IMR-90 (cell line): ENCODE measurements at regions not wholly inside any gene's neighbourhood (a gene's known extent, or its start where the extent isn't known, plus 50 kb on each side); places are given as distances from the start of the nearest gene placed in this dataset.

ENCODE experiments used
- CEBPB ChIP-seq: IDR thresholded peaks from 2 replicates; pipeline ENCODE4 v1.6.1; 2012; ENCODE audit warnings: low read depth, low read length, improper control_type of control experiment
- CTCF ChIP-seq: conservative IDR thresholded peaks from 2 replicates; pipeline ENCODE4 v1.5.1; 2012; ENCODE audit warnings: mild to moderate bottlenecking, low read depth, low read length, improper control_type of control experiment
- POLR2A ChIP-seq: IDR thresholded peaks from 2 replicates; pipeline ENCODE4 v1.6.1; 2012; ENCODE audit warnings: mild to moderate bottlenecking, low read depth, low read length
- RFX5 ChIP-seq: IDR thresholded peaks from 2 replicates; pipeline ENCODE4 v1.8.0; 2012; ENCODE audit warnings: low read depth, mild to moderate bottlenecking, low read length, moderate library complexity
- SMC3 ChIP-seq: fragments of 150-350 bp; IDR thresholded peaks from 2 replicates; pipeline ENCODE4 v1.6.1; 2016; ENCODE audit warnings: low read depth, mild to moderate bottlenecking, antibody characterized with exemption, low read length, moderate library complexity
- USF2 ChIP-seq: fragments of 150-350 bp; IDR thresholded peaks from 2 replicates; pipeline ENCODE4 v1.6.1; 2017; ENCODE audit warnings: mild to moderate bottlenecking, antibody characterized with exemption, low read length, low read depth

GRCh38 chr6:4383910-4384638 is 248.7 kb upstream of the ECI2 start:
- TF ChIP-seq CEBPB (no peak), CTCF (no peak), USF2 (no peak), RFX5 (no peak), POLR2A (no peak), SMC3 (no peak)
